Endothelial cell of umbilical vein (primary cell): ENCODE measurements at regions not wholly inside any gene's neighbourhood (a gene's known extent, or its start where the extent isn't known, plus 50 kb on each side); places are given as distances from the start of the nearest gene placed in this dataset.

Source experiments
- BruUV-seq: library from RNA; stranded (reverse); fragments of 400-500 nt; replicated peaks from 2 replicates; lab custom pipeline; 2021; lab: Mats Ljungman, UMichigan
- CTCF ChIA-PET: fragments of 300-600, 350-600 bp; sonication (Branson Sonifier 250); formaldehyde crosslinking; loops from one replicate; lab custom pipeline; 2021; ENCODE audit warnings: antibody characterized with exemption, inconsistent platforms; lab: Charles Lee
- POLR2A ChIA-PET: fragments of 300-600, 350-600 bp; sonication (Branson Sonifier 250); formaldehyde crosslinking; loops from one replicate; lab custom pipeline; 2021; ENCODE audit warnings: antibody characterized with exemption, inconsistent platforms; lab: Charles Lee
- DNase-seq: peaks from one replicate; pipeline ENCODE4 v3.0.0-alpha.2; 2011; ENCODE audit warnings: low read depth, low spot score
- FAIRE-seq: peaks from 2 replicates; lab custom pipeline; 2011; peaks lifted over from hg19 to GRCh38; lab: Jason Lieb, UNC
- H2AFZ ChIP-seq: 2 replicates; pipeline ENCODE4 v1.6.0; 2012; ENCODE audit warnings: low read depth, low read length, control low read depth, inconsistent platforms
- H3K27ac ChIP-seq: 2 replicates; pipeline ENCODE4 v1.5.1; 2011; ENCODE audit warnings: low read depth, mild to moderate bottlenecking, control low read depth, low read length, moderate library complexity; ENCODE audit not compliant: insufficient read depth
- H3K27me3 ChIP-seq, 2 experiments: 2 replicates each; pipeline versions ENCODE4 v1.6.0 to v1.6.1; 2011; ENCODE audit warnings: low read length in 2 of 2, mixed read lengths in 1 of 2; ENCODE audit not compliant: control insufficient read depth in 2 of 2, insufficient read depth in 2 of 2
- H3K36me3 ChIP-seq, 2 experiments: 2 replicates in 1 of 2; 3 replicates in 1 of 2; pipeline ENCODE4 v1.5.1; 2011; ENCODE audit warnings: low read length in 2 of 2, mild to moderate bottlenecking in 1 of 2, moderate library complexity in 1 of 2; ENCODE audit not compliant: control insufficient read depth in 2 of 2, insufficient read depth in 2 of 2; ENCODE audit errors: extremely low read depth in 1 of 2
- H3K4me1 ChIP-seq: 3 replicates; pipeline ENCODE4 v1.5.1; 2011; ENCODE audit warnings: mild to moderate bottlenecking, low read length; ENCODE audit not compliant: control insufficient read depth, insufficient read depth; ENCODE audit errors: extremely low read depth
- H3K4me2 ChIP-seq: 2 replicates; pipeline ENCODE4 v1.6.1; 2011; ENCODE audit warnings: low read length, control low read depth, mixed read lengths; ENCODE audit not compliant: insufficient read depth
- H3K4me3 ChIP-seq, 3 experiments: fragments of 200-600 bp in 1 of 3; sonication (generic), shearing (Covaris generic) in 1 of 3; replicated peaks in 1 of 3; 2 replicates each; pipeline ENCODE4 v1.5.1; 2011 to 2016; ENCODE audit warnings: control low read depth in 3 of 3, low read length in 3 of 3, mild to moderate bottlenecking in 2 of 3, inconsistent platforms in 1 of 3, low read depth in 1 of 3, moderate library complexity in 1 of 3; ENCODE audit not compliant: insufficient read depth in 1 of 3
- H3K79me2 ChIP-seq: 2 replicates; pipeline ENCODE4 v1.6.0; 2012; ENCODE audit warnings: low read length, inconsistent platforms; ENCODE audit not compliant: control insufficient read depth, insufficient read depth
- H3K9ac ChIP-seq: replicated peaks from 2 replicates; pipeline ENCODE3; 2011; ENCODE audit warnings: low read length, control low read depth; ENCODE audit not compliant: insufficient read depth; ENCODE audit errors: extremely low read depth
- H3K9me1 ChIP-seq: replicated peaks from 3 replicates; pipeline ENCODE4 v1.6.0; 2011; ENCODE audit warnings: mild to moderate bottlenecking, low read length; ENCODE audit not compliant: control insufficient read depth, insufficient read depth; ENCODE audit errors: extremely low read depth
- H3K9me3 ChIP-seq: replicated peaks from 2 replicates; pipeline ENCODE4 v1.5.1; 2012; ENCODE audit warnings: low read length, inconsistent platforms; ENCODE audit not compliant: control insufficient read depth, insufficient read depth
- H4K20me1 ChIP-seq: replicated peaks from 2 replicates; pipeline ENCODE3; 2011; ENCODE audit warnings: mild to moderate bottlenecking, low read length; ENCODE audit not compliant: control insufficient read depth, insufficient read depth; ENCODE audit errors: extremely low read depth
- CTCF ChIP-seq, 2 donors: IDR thresholded peaks; 1 replicate in 1 of 2; 2 replicates in 1 of 2; pipeline ENCODE4 v1.5.1; 2011; ENCODE audit warnings: low read length in 2 of 2, mild to moderate bottlenecking in 2 of 2, moderate library complexity in 2 of 2, control low read depth in 1 of 2, inconsistent platforms in 1 of 2, low read depth in 1 of 2; ENCODE audit not compliant: insufficient read depth in 1 of 2; ENCODE audit errors: extremely low read depth in 1 of 2
- EZH2 ChIP-seq: IDR thresholded peaks from 2 replicates; pipeline ENCODE4 v1.6.1; 2012; ENCODE audit warnings: borderline replicate concordance, low read depth, mild to moderate bottlenecking, moderate library complexity, low read length, inconsistent platforms; ENCODE audit not compliant: severe bottlenecking
- FOS ChIP-seq: IDR thresholded peaks from 2 replicates; pipeline ENCODE4 v1.6.1; 2011; ENCODE audit warnings: mild to moderate bottlenecking, low read length, moderate library complexity, borderline replicate concordance; ENCODE audit not compliant: insufficient read depth
- GATA2 ChIP-seq: IDR thresholded peaks from 2 replicates; pipeline ENCODE4 v1.7.0; 2011; ENCODE audit warnings: low read depth, mild to moderate bottlenecking, moderate library complexity, mixed read lengths, low read length; ENCODE audit not compliant: insufficient read length, insufficient read depth
- JUN ChIP-seq: IDR thresholded peaks from 2 replicates; pipeline ENCODE4 v1.6.1; 2011; ENCODE audit warnings: borderline replicate concordance, low read depth; ENCODE audit not compliant: insufficient read length, insufficient read depth
- MAX ChIP-seq: IDR thresholded peaks from 2 replicates; pipeline ENCODE4 v1.6.1; 2011; ENCODE audit not compliant: insufficient read depth, insufficient read length
- MYC ChIP-seq: IDR thresholded peaks from one replicate; pipeline ENCODE4 v1.6.1; 2011; ENCODE audit warnings: mild to moderate bottlenecking, low read depth, low read length
- POLR2A ChIP-seq: IDR thresholded peaks from 2 replicates; pipeline ENCODE4 v1.6.1; 2012; ENCODE audit warnings: low read depth, mild to moderate bottlenecking, control low read depth, low read length
- POLR2AphosphoS5 ChIP-seq: IDR thresholded peaks from 2 replicates; pipeline ENCODE4 v1.6.1; 2012; ENCODE audit warnings: low read depth, mild to moderate bottlenecking, control low read depth, low read length, moderate library complexity; ENCODE audit not compliant: insufficient read depth
- dilution Hi-C: fragments of 300-500 bp; cut with MboI; formaldehyde crosslinking; loops from one replicate; pipeline ENCODE4 v1.15.0; 2019; ENCODE audit warnings: low sequenced_read_pairs; ENCODE audit not compliant: extremely low pct_ligation_motif_present
- intact Hi-C: fragments of 100-400 bp; cut with micrococcal nuclease; formaldehyde crosslinking; loops from one replicate; pipeline ENCODE4 v1.10.0; 2022

- Histone ChIP-seq H3K9ac (no peak overlapping the region), H4K20me1 (no peaks in the 10 kb centered on the region), H3K9me1 (no peaks in the 10 kb centered on the region), H2AFZ (no peak overlapping the region), H3K36me3 (no peaks in the 10 kb centered on the region), H3K27ac (no peak overlapping the region), H3K4me1 (no peaks in the 10 kb centered on the region), H3K79me2 (no peaks in the 10 kb centered on the region), H3K9me3 (no peaks in the 10 kb centered on the region), H3K4me3 (no peak overlapping the region), H3K27me3 (peaks cover 0 to 1% of the 10 kb centered on the region in 2 experiments), H3K4me2 (no peak overlapping the region)
- TF ChIP-seq POLR2A (no peak), GATA2 (no peak), POLR2AphosphoS5 (no peak), CTCF (IDR thresholded peaks at IDR 0.05; ENCODE audit: extremely low read depth in 1 of 2, insufficient read depth in 1 of 2, low read depth in 1 of 2, low read length in 2 of 2) (no peak), MYC (no peak), MAX (no peak), FOS (no peak), EZH2 (no peak), JUN (no peak)
- FAIRE-seq (no peak), DNase-seq (no peak)
- intact Hi-C loops (no loop called here), dilution Hi-C loops (no loop called here)
- BruUV-seq: no TSS peak
- POLR2A ChIA-PET: no interaction called here
- CTCF ChIA-PET: no interaction called here
Measured at GRCh38 chr3:145696011-145696410, 465.0 kb downstream of the PLOD2 start.
